ENCODE measurements at regions not wholly inside any gene's neighbourhood (a gene's known extent, or its start where the extent isn't known, plus 50 kb on each side); places are given as distances from the start of the nearest gene placed in this dataset.

DNA sequence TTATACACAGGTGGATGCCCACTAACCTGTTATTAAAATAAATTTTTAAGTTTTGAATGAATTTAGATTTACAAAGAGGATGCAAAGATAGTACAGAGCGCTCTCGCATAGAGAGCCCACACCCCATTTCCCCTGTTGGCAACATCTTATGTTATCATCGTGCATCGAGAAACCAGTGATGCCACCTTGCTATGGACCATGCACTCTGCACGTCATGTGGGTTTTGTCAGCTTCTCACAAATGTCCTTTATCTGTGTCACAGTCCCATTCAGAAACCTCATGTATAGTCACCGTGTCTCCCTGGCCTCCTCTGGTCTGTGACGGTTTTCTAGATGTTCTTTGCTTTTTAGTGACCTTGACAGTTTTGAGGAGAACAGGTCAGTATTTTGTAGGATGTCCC is 60.0 kb downstream of the ING1 start:
- in situ Hi-C loops (cut with HindIII; ENCODE audit: low pct_ligation_motif_present, low pct_unique_long_range_greater_than_20kb, low sequenced_read_pairs) = no loop called here
- no peak for DNase-seq

DNA sequence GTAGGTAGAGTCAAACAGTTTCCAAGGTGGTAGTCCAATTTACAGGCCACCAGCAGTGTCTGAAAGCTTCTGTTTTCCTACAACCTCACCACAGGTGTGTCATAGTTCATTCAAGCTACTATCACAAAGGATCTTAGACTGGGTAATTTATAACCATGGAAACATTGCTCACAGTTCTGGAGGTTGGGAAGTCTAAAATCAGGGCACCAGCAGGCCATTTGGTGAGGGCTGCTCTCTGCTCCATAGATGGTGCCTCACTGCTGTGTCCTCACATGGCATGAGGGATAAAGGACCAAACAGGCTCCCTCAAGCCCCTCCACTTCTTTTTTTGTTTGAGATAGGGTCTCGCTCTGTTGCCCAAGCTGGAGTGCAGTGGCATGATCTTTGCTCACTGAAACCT is 60.6 kb downstream of the ING1 start:
- in situ Hi-C loops (cut with HindIII; ENCODE audit: low pct_ligation_motif_present, low pct_unique_long_range_greater_than_20kb, low sequenced_read_pairs) = no loop called here
- no peak for DNase-seq

GRCh38 chr13:110774490-110774889 is 61.0 kb downstream of the ING1 start:
- DNase-seq = no peak
- in situ Hi-C loops (cut with HindIII; ENCODE audit: low pct_ligation_motif_present, low pct_unique_long_range_greater_than_20kb, low sequenced_read_pairs) = no loop called here

DNA sequence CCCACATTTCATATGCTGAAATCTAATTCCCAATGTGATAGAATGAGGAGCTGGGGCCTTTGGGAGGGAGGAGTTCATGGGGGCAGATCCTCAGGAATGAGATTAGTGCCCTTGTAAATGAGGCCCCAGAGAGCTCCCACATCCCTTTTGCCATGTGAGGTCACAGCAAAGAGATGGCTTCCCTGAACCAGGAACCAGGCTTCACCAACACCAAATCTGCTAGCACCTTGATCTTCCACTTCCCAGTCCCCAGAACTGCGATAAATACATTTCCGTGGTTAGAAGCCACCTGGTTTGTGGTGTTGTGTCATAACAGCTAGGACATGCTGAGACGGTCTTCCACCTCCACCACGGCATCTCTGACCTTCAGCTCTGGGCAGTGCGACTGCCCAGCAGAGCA is 62.1 kb downstream of the ING1 start:
- no peak for DNase-seq
- in situ Hi-C loops (cut with HindIII; ENCODE audit: low pct_ligation_motif_present, low pct_unique_long_range_greater_than_20kb, low sequenced_read_pairs) = no loop called here

GRCh38 chr13:110777251-110777820 is 63.8 kb downstream of the ING1 start:
- in situ Hi-C loops (cut with HindIII; ENCODE audit: low pct_ligation_motif_present, low pct_unique_long_range_greater_than_20kb, low sequenced_read_pairs) = no loop called here
- DNase-seq = no peak

DNA sequence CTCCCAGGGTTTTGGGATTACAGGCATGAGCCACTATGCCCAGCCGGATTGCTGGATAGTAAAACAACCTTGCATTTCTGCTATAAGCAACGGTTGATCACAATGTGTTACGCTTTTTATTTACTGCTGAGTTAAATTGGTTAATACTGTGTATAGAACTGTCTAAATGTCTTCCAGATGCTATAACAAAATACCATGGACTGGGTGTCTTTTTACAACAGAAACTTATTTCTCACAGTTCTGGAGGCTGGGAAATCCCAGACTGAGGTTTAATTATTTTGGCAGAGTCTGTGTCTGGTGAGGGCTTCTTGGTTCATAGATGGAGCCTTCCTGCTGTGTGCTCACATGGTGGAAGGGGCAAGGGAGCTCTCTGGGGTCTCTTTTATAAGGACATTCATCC is 65.5 kb downstream of the ING1 start:
- in situ Hi-C loops (cut with HindIII; ENCODE audit: low pct_ligation_motif_present, low pct_unique_long_range_greater_than_20kb, low sequenced_read_pairs) = no loop called here

GRCh38 chr13:110780422-110780821 is 66.9 kb downstream of the ING1 start:
- in situ Hi-C loops (cut with HindIII; ENCODE audit: low pct_ligation_motif_present, low pct_unique_long_range_greater_than_20kb, low sequenced_read_pairs) = no loop called here
- no peak for DNase-seq

More for the DNA sequence above, 65.5 kb downstream of the ING1 start:
- DNase-seq = no peak

DNA sequence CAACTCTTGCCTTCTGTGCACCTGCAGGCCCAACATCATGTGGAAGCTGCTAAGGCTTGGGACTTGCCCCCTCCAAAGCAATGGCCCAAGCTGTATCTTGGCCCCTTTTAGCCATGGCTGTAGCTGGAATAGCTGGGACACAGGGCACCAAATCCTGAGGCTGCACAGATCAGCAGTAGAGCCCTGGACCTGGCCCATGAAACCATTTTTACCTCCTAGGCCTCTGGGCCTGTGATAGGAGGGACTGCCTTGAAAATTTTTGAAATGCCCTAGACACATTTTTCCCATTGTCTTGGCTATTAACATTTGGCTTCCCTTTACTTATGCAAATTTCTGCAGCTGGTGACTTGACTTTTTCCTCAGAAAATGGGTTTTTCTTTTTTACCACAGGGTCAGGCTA is 68.7 kb downstream of the ING1 start:
- in situ Hi-C loops (cut with HindIII; ENCODE audit: low pct_ligation_motif_present, low pct_unique_long_range_greater_than_20kb, low sequenced_read_pairs) = no loop called here
- no peak for DNase-seq

DNA sequence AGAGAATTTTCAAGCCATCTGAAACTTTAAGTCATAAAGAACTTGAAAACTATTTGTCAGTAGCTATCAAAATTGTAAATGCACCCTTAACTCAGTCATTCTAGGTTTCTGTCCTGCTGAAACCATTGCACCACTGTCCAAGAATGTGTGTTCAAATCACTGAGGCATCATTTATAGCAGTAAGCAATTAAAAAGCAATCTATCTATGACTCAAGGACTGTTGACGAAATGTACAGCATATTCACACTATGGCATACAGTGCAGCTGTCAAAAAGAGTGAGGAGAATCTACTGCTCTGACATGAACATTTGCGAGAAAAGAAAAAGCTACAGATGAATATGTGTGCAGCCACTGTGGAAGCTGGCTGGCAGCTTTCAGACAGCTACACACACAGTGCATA is 71.2 kb downstream of the ING1 start:
- in situ Hi-C loops (cut with HindIII; ENCODE audit: low pct_ligation_motif_present, low pct_unique_long_range_greater_than_20kb, low sequenced_read_pairs) = no loop called here
- DNase-seq = no peak

DNA sequence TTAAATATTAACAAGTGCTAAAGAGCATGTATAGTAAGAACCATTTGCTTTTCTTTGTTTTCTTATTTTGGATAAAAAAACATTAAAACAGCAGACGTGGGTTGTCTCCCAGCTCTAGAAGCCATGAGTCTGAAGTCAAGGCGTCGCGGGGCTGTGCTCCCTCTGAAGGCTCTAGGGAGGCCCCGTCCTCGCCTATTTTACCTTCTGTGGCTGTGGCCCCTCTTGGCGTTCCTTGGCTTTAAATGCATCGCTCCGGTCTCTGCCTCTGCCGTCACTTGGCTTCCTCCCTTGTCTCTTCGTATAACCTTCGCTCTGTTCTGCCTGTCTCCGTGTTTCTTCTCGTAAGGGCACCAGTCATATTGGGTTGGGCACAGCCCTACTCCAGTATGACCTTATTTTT is 75.3 kb downstream of the ING1 start:
- in situ Hi-C loops (cut with HindIII; ENCODE audit: low pct_ligation_motif_present, low pct_unique_long_range_greater_than_20kb, low sequenced_read_pairs) = no loop called here
- no peak for DNase-seq

DNA sequence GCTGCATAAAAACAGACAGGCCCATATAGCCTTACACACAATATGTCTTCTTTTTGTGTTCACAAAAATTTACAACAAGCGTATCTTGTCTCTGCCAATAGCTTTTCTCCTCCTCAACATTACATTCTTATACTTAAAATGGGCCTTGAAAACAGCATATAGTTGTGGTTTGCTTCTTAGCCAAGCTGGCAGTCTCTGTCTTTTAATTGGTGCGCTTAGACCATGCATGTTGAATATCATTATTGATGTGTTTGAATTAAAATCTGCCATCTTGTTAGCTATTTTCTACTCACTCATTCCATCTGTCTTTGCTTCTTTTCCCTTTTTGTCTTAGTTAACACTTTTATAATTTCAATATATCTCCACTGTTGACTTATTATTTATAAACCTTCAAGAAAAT is 76.4 kb downstream of the ING1 start:
- no peak for DNase-seq
- in situ Hi-C loops (cut with HindIII; ENCODE audit: low pct_ligation_motif_present, low pct_unique_long_range_greater_than_20kb, low sequenced_read_pairs) = no loop called here

DNA sequence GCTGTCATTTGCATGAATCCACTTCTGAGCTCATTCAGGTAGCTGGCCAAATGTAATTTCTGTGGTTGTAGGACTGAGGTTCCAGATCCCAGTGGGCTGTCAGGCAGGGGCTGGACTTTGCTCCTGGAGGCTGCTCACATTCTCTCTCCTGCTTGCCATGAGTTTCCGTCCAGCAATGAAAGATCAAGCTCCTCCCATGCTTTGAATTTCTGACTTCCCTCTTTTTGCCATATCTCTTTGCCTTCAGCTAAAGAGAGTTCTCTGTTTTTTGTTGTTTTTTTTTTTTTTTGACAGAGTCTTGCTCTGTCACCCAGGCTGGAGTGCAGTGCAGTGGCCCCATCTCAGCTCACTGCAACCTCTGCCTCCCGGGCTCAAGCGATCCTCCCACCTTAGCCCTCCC is 76.9 kb downstream of the ING1 start:
- in situ Hi-C loops (cut with HindIII; ENCODE audit: low pct_ligation_motif_present, low pct_unique_long_range_greater_than_20kb, low sequenced_read_pairs) = no loop called here
- DNase-seq = no peak

DNA sequence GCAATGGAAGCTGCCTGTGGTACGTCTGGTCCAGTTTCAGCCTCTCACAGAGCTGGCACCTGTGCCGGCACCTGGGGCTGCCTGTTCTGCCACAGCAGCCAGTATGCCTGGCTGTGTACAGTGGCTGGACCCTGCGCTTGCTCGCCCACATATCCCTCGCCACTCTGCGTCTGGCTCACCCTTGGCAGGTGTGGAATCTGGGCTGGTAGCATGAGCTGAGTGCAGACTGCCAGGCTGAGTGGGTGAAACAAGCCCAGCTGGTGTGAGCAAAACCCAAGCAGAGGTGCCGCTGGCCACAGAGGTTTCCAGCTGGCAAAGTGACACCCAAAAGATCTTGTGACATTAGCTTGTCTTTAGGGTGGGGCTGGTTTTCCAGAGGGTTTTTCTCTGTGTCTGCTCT is 80.7 kb downstream of the ING1 start:
- in situ Hi-C loops (cut with HindIII; ENCODE audit: low pct_ligation_motif_present, low pct_unique_long_range_greater_than_20kb, low sequenced_read_pairs) = no loop called here
- no peak for DNase-seq

DNA sequence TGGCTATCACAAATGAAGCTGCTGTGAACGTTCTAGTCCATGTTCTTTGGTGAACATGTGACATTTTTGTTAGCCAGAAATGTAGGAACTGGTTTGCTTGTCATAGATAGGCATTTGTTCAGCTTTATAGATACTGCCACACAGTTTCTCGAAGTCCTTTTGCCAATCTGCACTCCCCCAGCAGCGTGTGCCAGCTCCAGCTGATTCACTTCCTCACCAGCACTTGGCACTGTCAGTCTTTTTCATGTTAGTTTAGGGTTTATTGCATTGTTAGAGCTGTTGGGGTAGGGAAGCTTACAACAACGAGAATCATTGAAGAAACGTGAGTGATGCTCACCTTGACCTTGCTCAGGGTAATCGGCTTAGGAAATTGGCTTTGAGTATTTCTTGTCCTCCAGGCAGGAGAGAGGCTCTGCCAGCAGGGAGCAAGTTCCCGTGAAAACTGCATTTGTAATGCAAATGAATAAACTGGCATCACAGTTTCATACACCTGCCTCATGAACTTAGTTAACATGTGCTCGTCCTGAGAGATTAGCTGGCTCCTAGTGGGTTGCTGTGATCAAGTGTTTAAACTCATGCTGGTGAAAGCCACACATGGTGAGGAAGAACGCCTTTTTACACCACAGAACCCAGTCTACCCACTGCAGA is 83.9 kb downstream of the ING1 start:
- in situ Hi-C loops (cut with HindIII; ENCODE audit: low pct_ligation_motif_present, low pct_unique_long_range_greater_than_20kb, low sequenced_read_pairs) = no loop called here
- DNase-seq = no peak

DNA sequence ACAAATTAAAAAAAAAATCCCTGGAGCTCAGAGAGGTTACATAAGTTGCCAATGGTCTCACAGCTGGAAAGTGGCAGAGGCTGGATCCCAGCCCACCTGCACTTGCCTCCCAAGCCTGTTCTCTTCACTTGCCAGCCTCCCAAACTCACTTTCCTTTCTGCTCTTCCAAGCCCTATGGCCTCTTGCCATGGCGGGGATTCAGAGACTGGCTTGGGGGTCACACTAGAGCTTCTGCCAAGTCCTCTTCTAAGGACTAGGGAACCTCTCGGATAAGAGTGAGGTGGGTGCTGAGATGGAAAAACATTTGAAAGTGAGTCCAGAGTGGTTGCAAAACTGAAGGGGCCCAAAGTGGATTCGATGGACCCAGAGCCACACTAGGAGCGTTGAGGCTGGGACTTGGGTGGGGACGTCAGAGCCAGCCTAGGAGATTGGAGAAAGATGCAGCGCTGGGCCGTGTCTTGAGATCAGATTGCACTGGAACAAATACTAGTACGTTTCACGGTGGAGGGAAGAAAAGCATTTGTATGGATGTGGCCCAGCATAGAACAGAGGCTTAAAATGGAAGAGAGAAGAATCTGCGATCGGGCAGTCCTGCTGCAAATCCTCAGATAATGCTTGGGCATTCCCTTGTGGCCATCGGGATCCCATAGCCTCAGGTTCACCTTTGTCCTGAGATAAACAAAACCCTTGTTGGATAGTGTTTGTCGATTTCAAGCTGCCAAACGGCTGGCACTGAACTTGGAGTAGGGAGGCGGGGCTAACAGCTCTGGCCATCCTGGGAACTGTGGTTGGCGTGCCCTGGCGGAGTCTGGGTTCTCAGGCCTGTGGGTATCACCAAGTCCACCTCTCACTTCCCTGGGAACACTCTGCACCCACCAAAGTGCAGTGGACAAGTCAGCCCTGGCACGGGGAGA is 84.8 kb downstream of the ING1 start:
- DNase-seq = no peak
- in situ Hi-C loops (cut with HindIII; ENCODE audit: low pct_ligation_motif_present, low pct_unique_long_range_greater_than_20kb, low sequenced_read_pairs) = no loop called here

- in situ Hi-C loops (cut with HindIII; ENCODE audit: low pct_ligation_motif_present, low pct_unique_long_range_greater_than_20kb, low sequenced_read_pairs) = no loop called here
- DNase-seq = no peak
Observed at GRCh38 chr13:110799246-110800236, 86.0 kb downstream of the ING1 start.

GRCh38 chr13:110801044-110801443 is 87.5 kb downstream of the ING1 start:
- no peak for DNase-seq
- in situ Hi-C loops (cut with HindIII; ENCODE audit: low pct_ligation_motif_present, low pct_unique_long_range_greater_than_20kb, low sequenced_read_pairs) = no loop called here

DNA sequence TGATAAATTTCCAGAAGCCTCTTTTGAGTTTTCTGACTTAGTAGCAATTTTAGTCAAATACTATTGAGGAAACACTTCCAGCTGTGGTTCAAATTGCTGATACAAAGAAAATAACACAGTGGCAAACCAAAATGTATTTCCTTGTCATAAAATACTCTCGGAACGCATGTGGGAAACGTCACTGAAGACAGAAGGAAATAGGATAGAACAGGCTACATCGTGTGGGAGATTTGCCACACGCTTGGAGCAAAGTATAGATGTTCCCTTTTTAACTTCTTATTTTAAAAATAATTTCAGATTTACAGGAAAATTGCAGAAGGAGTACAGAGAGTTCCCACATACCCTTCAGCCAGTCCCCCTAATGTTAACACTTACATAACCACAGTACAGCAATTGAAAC is 88.8 kb downstream of the ING1 start:
- DNase-seq = no peak
- in situ Hi-C loops (cut with HindIII; ENCODE audit: low pct_ligation_motif_present, low pct_unique_long_range_greater_than_20kb, low sequenced_read_pairs) = no loop called here

GRCh38 chr13:110806636-110807035 is 93.1 kb downstream of the ING1 start:
- no peak for DNase-seq
- in situ Hi-C loops (cut with HindIII; ENCODE audit: low pct_ligation_motif_present, low pct_unique_long_range_greater_than_20kb, low sequenced_read_pairs) = no loop called here

Measured in ACHN (cell line).